ENCODE measurements at regions not wholly inside any gene's neighbourhood (a gene's known extent, or its start where the extent isn't known, plus 50 kb on each side); places are given as distances from the start of the nearest gene placed in this dataset.

GRCh38 chr7:131720703-131721102 lies 164.3 kb upstream of the PODXL start:
- no peak overlapping the region for H3K4me2 ChIP-seq (ENCODE audit: low read depth, low read length, poor library complexity, severe bottlenecking)

DNA sequence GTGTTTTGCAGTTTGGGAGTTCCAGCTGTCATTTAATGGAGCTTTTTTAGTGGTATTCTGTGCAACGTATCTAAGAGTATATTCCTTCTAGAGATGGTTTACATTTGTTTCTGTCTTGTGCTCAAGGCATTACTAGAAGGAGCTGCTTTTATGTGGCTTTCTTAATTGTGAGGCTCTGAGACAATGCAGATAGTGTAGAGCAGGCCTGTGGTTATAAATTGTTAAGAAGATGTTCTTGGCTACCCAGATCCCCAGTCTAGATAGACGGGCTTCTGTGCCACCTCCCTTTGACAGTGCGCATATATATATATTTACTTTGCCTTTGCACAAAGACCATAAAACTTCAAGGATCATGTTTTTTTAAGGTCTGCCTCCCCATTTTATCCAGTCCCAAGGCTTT lies 160.8 kb upstream of the PODXL start:
- Histone ChIP-seq H3F3A (ENCODE audit: low read depth) (no peaks in the 10 kb centered on the region), H4K20me1 (ENCODE audit: insufficient read depth, low read length, poor library complexity, severe bottlenecking) (no peaks in the 10 kb centered on the region), H2AFZ (ENCODE audit: low read length) (no peak overlapping the region), H3K27me3 (ENCODE audit: insufficient read depth, low read length, poor library complexity, severe bottlenecking) (no peaks in the 10 kb centered on the region), H3K4me3 (ENCODE audit: low read length, poor library complexity, severe bottlenecking) (no peak overlapping the region), H3K9me3 (ENCODE audit: insufficient read depth, low read depth, low read length) (no peaks in the 10 kb centered on the region), H3K79me2 (ENCODE audit: insufficient read depth, low read length) (no peaks in the 10 kb centered on the region), H3K4me2 (ENCODE audit: low read depth, low read length, poor library complexity, severe bottlenecking) (no peak overlapping the region), H3K9me2 (replicated peaks; ENCODE audit: low read depth, low read length) (no peaks in the 10 kb centered on the region), H3K36me3 (ENCODE audit: insufficient read depth, low read length) (no peaks in the 10 kb centered on the region), H3K9ac (ENCODE audit: low read depth, low read length, poor library complexity, severe bottlenecking) (no peak overlapping the region), H3K4me1 (ENCODE audit: insufficient read depth, low read length, poor library complexity, severe bottlenecking) (no peaks in the 10 kb centered on the region)
- TF ChIP-seq EZH2phosphoT487 (IDR thresholded peaks at IDR 0.05; ENCODE audit: borderline replicate concordance) (no peak), CTCF (conservative IDR thresholded peaks at IDR 0.05; ENCODE audit: low read length) (no peak)

More at GRCh38 chr7:131720703-131721102, 164.3 kb upstream of the PODXL start:
- no peaks in the 10 kb centered on the region for H3K4me1 ChIP-seq (ENCODE audit: insufficient read depth, low read length, poor library complexity, severe bottlenecking)
- no peaks in the 10 kb centered on the region for H3K79me2 ChIP-seq (ENCODE audit: insufficient read depth, low read length)
- H2AFZ ChIP-seq (ENCODE audit: low read length) = no peak overlapping the region
- no peaks in the 10 kb centered on the region for H3K9me2 ChIP-seq (replicated peaks; ENCODE audit: low read depth, low read length)
- no peaks in the 10 kb centered on the region for H3K9me3 ChIP-seq (ENCODE audit: insufficient read depth, low read depth, low read length)
- H3K36me3 ChIP-seq (ENCODE audit: insufficient read depth, low read length) = no peaks in the 10 kb centered on the region
- H3K9ac ChIP-seq (ENCODE audit: low read depth, low read length, poor library complexity, severe bottlenecking) = no peak overlapping the region
- no peaks in the 10 kb centered on the region for H4K20me1 ChIP-seq (ENCODE audit: insufficient read depth, low read length, poor library complexity, severe bottlenecking)
- TF ChIP-seq EZH2phosphoT487 (IDR thresholded peaks at IDR 0.05; ENCODE audit: borderline replicate concordance) (no peak), CTCF (conservative IDR thresholded peaks at IDR 0.05; ENCODE audit: low read length) (no peak)
- no peaks in the 10 kb centered on the region for H3F3A ChIP-seq (ENCODE audit: low read depth)
- no peaks in the 10 kb centered on the region for H3K27me3 ChIP-seq (ENCODE audit: insufficient read depth, low read length, poor library complexity, severe bottlenecking)
- H3K4me3 ChIP-seq (ENCODE audit: low read length, poor library complexity, severe bottlenecking) = no peak overlapping the region

DNA sequence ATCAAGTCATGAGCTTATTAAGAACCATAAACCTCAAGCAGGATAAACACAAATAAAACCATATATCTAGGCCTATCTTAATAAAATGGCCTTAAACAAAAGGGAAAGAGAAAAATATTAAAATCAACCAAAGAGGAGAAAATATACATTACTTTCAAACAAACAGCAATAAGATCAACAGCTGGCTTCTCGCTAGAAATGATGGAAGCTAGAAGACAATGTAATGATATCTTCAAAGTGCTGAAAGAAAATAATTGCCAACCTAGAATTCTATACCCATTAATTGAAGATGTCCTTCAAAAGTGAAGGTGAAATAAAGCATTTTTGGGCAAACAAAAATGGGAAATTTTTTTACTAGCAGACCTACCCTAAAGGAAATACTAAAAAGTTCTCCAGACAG lies 142.9 kb upstream of the PODXL start:
- H3K4me3 ChIP-seq (ENCODE audit: low read length, poor library complexity, severe bottlenecking) = no peak overlapping the region
- no peak for TF ChIP-seq EZH2phosphoT487 (IDR thresholded peaks at IDR 0.05; ENCODE audit: borderline replicate concordance)
- no peak for TF ChIP-seq CTCF (conservative IDR thresholded peaks at IDR 0.05; ENCODE audit: low read length)
- no peaks in the 10 kb centered on the region for H3K27me3 ChIP-seq (ENCODE audit: insufficient read depth, low read length, poor library complexity, severe bottlenecking)
- H3K9me3 ChIP-seq (ENCODE audit: insufficient read depth, low read depth, low read length) = no peaks in the 10 kb centered on the region
- H3K9me2 ChIP-seq (replicated peaks; ENCODE audit: low read depth, low read length) = no peaks in the 10 kb centered on the region
- H3K4me1 ChIP-seq (ENCODE audit: insufficient read depth, low read length, poor library complexity, severe bottlenecking) = no peaks in the 10 kb centered on the region
- H3F3A ChIP-seq (ENCODE audit: low read depth) = no peaks in the 10 kb centered on the region
- H2AFZ ChIP-seq (ENCODE audit: low read length) = no peak overlapping the region
- H3K36me3 ChIP-seq (ENCODE audit: insufficient read depth, low read length) = no peaks in the 10 kb centered on the region
- H3K4me2 ChIP-seq (ENCODE audit: low read depth, low read length, poor library complexity, severe bottlenecking) = no peak overlapping the region
- H3K79me2 ChIP-seq (ENCODE audit: insufficient read depth, low read length) = no peaks in the 10 kb centered on the region
- H3K9ac ChIP-seq (ENCODE audit: low read depth, low read length, poor library complexity, severe bottlenecking) = no peak overlapping the region
- H4K20me1 ChIP-seq (ENCODE audit: insufficient read depth, low read length, poor library complexity, severe bottlenecking) = no peaks in the 10 kb centered on the region
